ENCODE measurements at regions not wholly inside any gene's neighbourhood (a gene's known extent, or its start where the extent isn't known, plus 50 kb on each side); places are given as distances from the start of the nearest gene placed in this dataset.

DNA sequence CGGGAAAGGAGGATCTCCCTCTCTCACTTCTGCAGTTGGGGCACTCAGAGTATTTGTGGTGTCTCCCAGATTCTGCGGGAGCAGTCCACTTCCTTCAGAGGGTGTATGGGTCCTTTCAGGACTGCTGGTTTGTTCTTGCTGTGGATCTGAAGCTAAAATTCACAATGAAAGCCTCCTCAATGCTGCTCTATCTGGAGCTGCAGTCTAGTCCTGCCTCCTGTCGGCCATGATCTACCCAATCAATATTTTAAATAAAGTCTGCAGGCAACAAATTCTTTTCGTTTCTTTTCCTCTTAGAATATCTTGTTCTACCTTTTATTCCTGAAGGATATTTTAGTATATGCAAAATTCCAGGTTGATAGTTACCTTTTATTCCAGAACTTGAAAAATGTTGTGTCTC, 226.1 kb upstream of the AR start (continued):
- no peak for TF ChIP-seq ZEB2 (tag by site-specific recombination; IDR thresholded peaks at IDR 0.05)
- TF ChIP-seq, protein P1, sequence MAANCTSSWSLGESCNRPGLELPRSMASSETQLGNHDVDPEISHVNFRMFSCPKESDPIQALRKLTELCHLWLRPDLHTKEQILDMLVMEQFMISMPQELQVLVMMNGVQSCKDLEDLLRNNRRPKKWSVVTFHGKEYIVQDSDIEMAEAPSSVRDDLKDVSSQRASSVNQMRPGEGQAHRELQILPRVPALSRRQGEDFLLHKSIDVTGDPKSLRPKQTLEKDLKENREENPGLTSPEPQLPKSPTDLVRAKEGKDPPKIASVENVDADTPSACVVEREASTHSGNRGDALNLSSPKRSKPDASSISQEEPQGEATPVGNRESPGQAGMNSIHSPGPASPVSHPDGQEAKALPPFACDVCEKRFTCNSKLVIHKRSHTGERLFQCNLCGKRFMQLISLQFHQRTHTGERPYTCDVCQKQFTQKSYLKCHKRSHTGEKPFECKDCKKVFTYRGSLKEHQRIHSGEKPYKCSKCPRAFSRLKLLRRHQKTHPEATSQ (tag by site-specific recombination; IDR thresholded peaks at IDR 0.05), result no peak
- TF ChIP-seq, protein P2, sequence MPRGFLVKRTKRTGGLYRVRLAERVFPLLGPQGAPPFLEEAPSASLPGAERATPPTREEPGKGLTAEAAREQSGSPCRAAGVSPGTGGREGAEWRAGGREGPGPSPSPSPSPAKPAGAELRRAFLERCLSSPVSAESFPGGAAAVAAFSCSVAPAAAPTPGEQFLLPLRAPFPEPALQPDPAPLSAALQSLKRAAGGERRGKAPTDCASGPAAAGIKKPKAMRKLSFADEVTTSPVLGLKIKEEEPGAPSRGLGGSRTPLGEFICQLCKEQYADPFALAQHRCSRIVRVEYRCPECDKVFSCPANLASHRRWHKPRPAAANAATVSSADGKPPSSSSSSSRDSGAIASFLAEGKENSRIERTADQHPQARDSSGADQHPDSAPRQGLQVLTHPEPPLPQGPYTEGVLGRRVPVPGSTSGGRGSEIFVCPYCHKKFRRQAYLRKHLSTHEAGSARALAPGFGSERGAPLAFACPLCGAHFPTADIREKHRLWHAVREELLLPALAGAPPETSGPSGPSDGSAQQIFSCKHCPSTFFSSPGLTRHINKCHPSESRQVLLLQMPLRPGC (tag by site-specific recombination; IDR thresholded peaks at IDR 0.05), result no peak
- no peak for TF ChIP-seq ZNF184 (tag by site-specific recombination; IDR thresholded peaks at IDR 0.05)
- TF ChIP-seq SP2 (tag by site-specific recombination; IDR thresholded peaks at IDR 0.05), result no peak
- no peak for TF ChIP-seq ZNF585B (tag by site-specific recombination; IDR thresholded peaks at IDR 0.05)
- TF ChIP-seq ZSCAN30 (tag by site-specific recombination; IDR thresholded peaks at IDR 0.05), result no peak
- no peak for TF ChIP-seq ZNF548 (tag by site-specific recombination; IDR thresholded peaks at IDR 0.05)

GRCh38 chrX:67328476-67328875, 215.3 kb upstream of the AR start:
- ChIA-PET POLR2A (no interaction called here), CTCF (no interaction called here)
- H3K4me3 ChIP-seq (ENCODE audit: low read depth, low read length), result no peak overlapping the region
- no peak for TF ChIP-seq OSR2 (tag by site-specific recombination; IDR thresholded peaks at IDR 0.05)
- TF ChIP-seq ZNF114 (tag by site-specific recombination; IDR thresholded peaks at IDR 0.05), result no peak
- TF ChIP-seq ZNF791 (tag by site-specific recombination; IDR thresholded peaks at IDR 0.05), result no peak
- TF ChIP-seq ZNF558 (tag by site-specific recombination; IDR thresholded peaks at IDR 0.05), result no peak
- TF ChIP-seq REPIN1 (tag by site-specific recombination; IDR thresholded peaks at IDR 0.05; ENCODE audit: low read depth), result no peak
- no peak for TF ChIP-seq ZBTB11 (tag by site-specific recombination; conservative IDR thresholded peaks at IDR 0.05; ENCODE audit: low read depth)
- TF ChIP-seq, protein P3, sequence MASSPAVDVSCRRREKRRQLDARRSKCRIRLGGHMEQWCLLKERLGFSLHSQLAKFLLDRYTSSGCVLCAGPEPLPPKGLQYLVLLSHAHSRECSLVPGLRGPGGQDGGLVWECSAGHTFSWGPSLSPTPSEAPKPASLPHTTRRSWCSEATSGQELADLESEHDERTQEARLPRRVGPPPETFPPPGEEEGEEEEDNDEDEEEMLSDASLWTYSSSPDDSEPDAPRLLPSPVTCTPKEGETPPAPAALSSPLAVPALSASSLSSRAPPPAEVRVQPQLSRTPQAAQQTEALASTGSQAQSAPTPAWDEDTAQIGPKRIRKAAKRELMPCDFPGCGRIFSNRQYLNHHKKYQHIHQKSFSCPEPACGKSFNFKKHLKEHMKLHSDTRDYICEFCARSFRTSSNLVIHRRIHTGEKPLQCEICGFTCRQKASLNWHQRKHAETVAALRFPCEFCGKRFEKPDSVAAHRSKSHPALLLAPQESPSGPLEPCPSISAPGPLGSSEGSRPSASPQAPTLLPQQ (tag by site-specific recombination; IDR thresholded peaks at IDR 0.05), result no peak
- TF ChIP-seq ZNF610 (tag by site-specific recombination; IDR thresholded peaks at IDR 0.05; ENCODE audit: borderline replicate concordance), result no peak
- H3K9me3 ChIP-seq (ENCODE audit: control insufficient read depth, insufficient read depth, low read depth, low read length), result no peaks in the 10 kb centered on the region; the same call in 1 of the 2 replicates
- no peaks in the 10 kb centered on the region for H3K36me3 ChIP-seq (ENCODE audit: control insufficient read depth in 2 of 2, insufficient read depth in 1 of 2, low read length in 2 of 2)
- no peak overlapping the region for H3K27ac ChIP-seq (ENCODE audit: extremely low read depth, low read depth, low read length)
- no peaks in the 10 kb centered on the region for H3K4me1 ChIP-seq (ENCODE audit: control insufficient read depth, insufficient read depth, low read length)

DNA sequence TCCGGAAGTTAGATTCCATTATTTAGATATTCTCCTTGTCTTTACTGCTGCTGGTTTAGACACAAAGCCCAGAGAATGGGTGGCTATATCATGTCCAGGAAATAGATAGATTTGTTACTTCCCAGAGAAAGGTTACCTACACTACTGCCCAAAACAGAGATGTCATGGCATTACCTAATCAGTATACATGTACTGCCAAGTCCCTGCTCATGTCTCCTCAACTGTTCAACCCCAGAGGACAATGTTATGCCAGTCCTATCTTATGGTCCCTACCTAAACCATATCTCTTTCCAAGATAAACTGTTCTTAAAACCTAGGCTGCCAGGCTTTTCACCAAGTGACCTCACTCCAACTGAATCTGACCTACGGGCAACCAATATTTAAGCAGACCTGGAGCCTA, 209.5 kb upstream of the AR start:
- Histone ChIP-seq H3K4me3 (ENCODE audit: low read depth, low read length) (no peak overlapping the region), H3K9me3 (ENCODE audit: control insufficient read depth, insufficient read depth, low read depth, low read length) (no peaks in the 10 kb centered on the region; the same call in 1 of the 2 replicates), H3K36me3 (ENCODE audit: control insufficient read depth in 2 of 2, insufficient read depth in 1 of 2, low read length in 2 of 2) (no peaks in the 10 kb centered on the region), H3K27ac (ENCODE audit: extremely low read depth, low read depth, low read length) (no peak overlapping the region), H3K4me1 (ENCODE audit: control insufficient read depth, insufficient read depth, low read length) (no peaks in the 10 kb centered on the region)
- CTCF ChIA-PET, result no interaction called here
- POLR2A ChIA-PET, result no interaction called here
- TF ChIP-seq ZNF785 (tag by site-specific recombination; IDR thresholded peaks at IDR 0.05) (no peak), OVOL3 (tag by site-specific recombination; IDR thresholded peaks at IDR 0.05) (no peak), ZNF558 (tag by site-specific recombination; IDR thresholded peaks at IDR 0.05) (no peak), ZFP3 (tag by site-specific recombination; IDR thresholded peaks at IDR 0.05; ENCODE audit: low read depth) (no peak), ZNF366 (tag by site-specific recombination; conservative IDR thresholded peaks at IDR 0.05) (no peak), ZNF266 (tag by site-specific recombination; IDR thresholded peaks at IDR 0.05; ENCODE audit: low read depth) (no peak), SP3 (tag by site-specific recombination; IDR thresholded peaks at IDR 0.05) (no peak), ZNF707 (tag by site-specific recombination; IDR thresholded peaks at IDR 0.05) (no peak), ZNF776 (tag by site-specific recombination; IDR thresholded peaks at IDR 0.05; ENCODE audit: borderline replicate concordance) (no peak), GLIS1 (tag by site-specific recombination; IDR thresholded peaks at IDR 0.05) (no peak), ZNF132 (tag by site-specific recombination; IDR thresholded peaks at IDR 0.05; ENCODE audit: borderline replicate concordance) (no peak)
- TF ChIP-seq, protein P4, sequence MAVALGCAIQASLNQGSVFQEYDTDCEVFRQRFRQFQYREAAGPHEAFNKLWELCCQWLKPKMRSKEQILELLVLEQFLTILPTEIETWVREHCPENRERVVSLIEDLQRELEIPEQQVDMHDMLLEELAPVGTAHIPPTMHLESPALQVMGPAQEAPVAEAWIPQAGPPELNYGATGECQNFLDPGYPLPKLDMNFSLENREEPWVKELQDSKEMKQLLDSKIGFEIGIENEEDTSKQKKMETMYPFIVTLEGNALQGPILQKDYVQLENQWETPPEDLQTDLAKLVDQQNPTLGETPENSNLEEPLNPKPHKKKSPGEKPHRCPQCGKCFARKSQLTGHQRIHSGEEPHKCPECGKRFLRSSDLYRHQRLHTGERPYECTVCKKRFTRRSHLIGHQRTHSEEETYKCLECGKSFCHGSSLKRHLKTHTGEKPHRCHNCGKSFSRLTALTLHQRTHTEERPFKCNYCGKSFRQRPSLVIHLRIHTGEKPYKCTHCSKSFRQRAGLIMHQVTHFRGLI (tag by site-specific recombination; IDR thresholded peaks at IDR 0.05), result no peak

All from HEK293 (cell line).